ENCODE measurements at regions not wholly inside any gene's neighbourhood (a gene's known extent, or its start where the extent isn't known, plus 50 kb on each side); places are given as distances from the start of the nearest gene placed in this dataset.

DNA sequence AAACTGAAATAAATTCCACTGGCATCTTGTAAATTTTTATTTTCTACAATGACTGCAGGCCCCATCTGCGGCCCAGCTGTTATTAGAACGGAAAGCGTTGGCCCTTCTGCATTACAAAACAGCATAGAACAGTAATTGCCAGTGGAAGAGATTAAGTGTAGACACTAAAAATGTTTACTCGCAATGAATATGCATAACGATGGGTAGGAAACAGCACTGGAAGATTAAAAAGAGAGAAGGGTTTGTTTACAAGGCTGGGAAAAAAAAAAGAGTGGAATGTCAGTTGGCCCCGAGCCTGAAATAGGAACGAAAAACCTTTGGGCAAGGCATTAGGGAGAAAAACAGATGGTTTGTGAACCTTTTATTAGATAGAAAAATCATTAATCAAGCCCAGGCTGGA, 275.9 kb upstream of the TCF4 start:
- Histone ChIP-seq H3K36me3 (no peaks in the 10 kb centered on the region), H3K9me3 (ENCODE audit: severe bottlenecking) (no peaks in the 10 kb centered on the region), H3K4me3 (ENCODE audit: low read depth, low read length) (no peak overlapping the region), H3K27me3 (ENCODE audit: insufficient read depth, low read depth, severe bottlenecking) (no peaks in the 10 kb centered on the region), H3K27ac (no peak overlapping the region)
- no peak for DNase-seq
- TF ChIP-seq, protein P1, sequence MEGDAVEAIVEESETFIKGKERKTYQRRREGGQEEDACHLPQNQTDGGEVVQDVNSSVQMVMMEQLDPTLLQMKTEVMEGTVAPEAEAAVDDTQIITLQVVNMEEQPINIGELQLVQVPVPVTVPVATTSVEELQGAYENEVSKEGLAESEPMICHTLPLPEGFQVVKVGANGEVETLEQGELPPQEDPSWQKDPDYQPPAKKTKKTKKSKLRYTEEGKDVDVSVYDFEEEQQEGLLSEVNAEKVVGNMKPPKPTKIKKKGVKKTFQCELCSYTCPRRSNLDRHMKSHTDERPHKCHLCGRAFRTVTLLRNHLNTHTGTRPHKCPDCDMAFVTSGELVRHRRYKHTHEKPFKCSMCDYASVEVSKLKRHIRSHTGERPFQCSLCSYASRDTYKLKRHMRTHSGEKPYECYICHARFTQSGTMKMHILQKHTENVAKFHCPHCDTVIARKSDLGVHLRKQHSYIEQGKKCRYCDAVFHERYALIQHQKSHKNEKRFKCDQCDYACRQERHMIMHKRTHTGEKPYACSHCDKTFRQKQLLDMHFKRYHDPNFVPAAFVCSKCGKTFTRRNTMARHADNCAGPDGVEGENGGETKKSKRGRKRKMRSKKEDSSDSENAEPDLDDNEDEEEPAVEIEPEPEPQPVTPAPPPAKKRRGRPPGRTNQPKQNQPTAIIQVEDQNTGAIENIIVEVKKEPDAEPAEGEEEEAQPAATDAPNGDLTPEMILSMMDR (IDR thresholded peaks at IDR 0.05; ENCODE audit: low read depth, low read length): no peak

DNA sequence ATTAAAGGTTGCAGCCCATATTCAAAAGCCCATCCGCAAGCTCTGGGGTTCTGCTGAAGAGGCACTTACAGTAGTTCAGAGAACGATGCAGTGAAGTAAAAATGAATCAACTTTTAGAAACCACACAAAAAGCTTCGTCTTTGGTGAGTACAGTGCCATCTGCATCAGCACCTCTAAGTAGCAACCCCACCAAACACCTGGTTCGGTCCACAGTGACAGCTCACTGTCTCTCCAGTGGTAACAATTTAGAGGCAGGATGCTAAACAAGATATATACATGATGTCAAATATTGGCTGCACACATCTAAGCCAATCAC, 275.4 kb upstream of the TCF4 start:
- no peaks in the 10 kb centered on the region for H3K36me3 ChIP-seq
- no peak overlapping the region for H3K27ac ChIP-seq
- H3K27me3 ChIP-seq (ENCODE audit: insufficient read depth, low read depth, severe bottlenecking): no peaks in the 10 kb centered on the region
- TF ChIP-seq, protein P1 (IDR thresholded peaks at IDR 0.05; ENCODE audit: low read depth, low read length): no peak
- H3K9me3 ChIP-seq (ENCODE audit: severe bottlenecking): no peaks in the 10 kb centered on the region
- H3K4me3 ChIP-seq (ENCODE audit: low read depth, low read length): no peak overlapping the region
- no peak for DNase-seq

DNA sequence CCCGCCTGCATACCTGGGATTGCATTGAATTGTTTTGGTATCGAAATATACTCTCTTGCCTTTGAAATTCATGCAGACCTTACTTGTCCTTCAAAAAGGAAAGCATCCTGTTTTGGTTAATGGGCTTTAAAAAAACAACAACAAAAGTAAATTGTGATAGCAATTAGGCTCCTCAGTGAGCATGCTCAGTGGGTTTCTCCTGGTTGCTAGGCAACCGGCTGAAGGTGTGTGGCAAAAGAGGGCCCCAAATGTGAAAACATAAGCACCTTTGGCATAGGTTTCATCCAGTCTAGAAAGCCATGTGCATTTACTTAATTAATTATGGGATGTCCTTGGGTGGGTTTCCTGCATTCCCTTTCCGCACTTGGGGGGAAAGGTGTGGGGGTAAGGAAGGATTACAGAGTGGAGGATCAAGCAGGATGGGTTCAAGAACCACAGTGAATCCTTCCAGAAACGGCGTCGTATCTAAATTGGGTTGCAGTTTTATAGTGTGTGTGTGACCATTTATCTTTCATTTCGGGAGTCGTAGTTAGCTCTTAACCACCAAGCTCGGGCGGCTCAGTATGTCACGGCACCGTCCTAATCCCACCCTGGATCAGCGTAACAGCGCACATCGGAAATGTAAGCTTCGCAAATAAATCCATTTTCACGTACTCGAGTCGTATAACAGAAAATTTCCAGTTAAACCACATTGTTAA, 274.9 kb upstream of the TCF4 start:
- Histone ChIP-seq H3K27ac (no peak overlapping the region), H3K36me3 (no peaks in the 10 kb centered on the region), H3K4me3 (ENCODE audit: low read depth, low read length) (no peak overlapping the region), H3K9me3 (ENCODE audit: severe bottlenecking) (no peaks in the 10 kb centered on the region), H3K27me3 (ENCODE audit: insufficient read depth, low read depth, severe bottlenecking) (no peaks in the 10 kb centered on the region)
- TF ChIP-seq, protein P1 (IDR thresholded peaks at IDR 0.05; ENCODE audit: low read depth, low read length): no peak
- DNase-seq: no peak

DNA sequence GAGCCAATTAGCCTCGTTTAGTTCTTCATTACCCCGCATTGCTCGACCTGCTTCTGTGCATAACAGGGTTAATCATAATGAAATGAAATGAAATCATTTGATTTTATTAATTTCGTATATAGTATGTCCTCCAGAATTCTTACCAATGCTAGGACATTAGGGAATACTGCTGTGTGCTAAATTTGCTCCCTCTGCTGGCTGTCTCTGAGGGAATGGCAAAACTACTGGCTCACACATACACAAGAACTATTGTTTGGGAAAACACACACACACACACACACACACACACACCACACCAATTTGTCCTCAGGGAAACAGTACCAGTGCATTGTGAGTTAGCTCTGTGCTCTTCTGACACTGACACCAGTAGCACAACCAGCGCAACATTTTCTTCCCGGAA, 273.3 kb upstream of the TCF4 start:
- H3K9me3 ChIP-seq (ENCODE audit: severe bottlenecking): no peaks in the 10 kb centered on the region
- TF ChIP-seq, protein P1 (IDR thresholded peaks at IDR 0.05; ENCODE audit: low read depth, low read length): peak; percentile 48
- no peak for DNase-seq

DNA sequence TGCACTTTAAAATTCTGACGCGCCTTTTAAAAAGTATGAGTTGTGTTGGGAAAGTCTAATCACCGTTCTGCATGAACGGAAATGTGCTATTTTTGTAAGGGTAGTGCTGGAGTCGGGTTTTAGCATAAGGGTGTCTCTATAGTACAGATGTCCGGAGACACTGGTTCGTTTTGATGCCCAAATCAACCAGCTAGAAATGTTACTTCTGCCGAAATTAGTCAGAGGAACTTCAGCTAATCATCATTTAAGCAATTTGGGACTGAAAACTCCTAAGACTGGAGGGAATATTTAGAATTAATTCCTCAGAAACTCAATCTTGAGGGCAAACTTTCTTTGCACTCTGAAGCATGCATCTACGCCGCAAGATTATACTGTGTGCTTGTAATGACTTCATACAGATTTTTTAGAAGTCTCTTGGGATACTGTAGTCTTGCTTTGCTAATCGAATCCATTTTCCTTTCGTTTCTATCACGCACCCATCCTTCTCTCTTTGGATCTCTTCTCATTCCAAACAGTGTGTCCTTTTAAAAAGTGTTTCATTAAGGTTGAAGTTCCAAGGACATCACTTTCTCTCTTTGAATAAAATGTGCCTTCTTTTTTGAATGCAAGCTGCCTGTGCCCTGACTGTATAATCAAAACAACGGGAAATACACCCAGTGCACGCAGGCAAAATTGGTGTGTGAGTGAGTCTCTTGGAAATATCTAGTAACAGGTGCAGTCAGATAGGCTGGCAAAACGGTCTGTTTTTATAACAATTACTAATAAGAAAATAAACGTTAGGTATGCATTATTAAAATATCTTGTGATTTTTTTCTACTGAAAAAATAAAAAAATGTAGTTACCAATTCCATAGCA, 270.9 kb upstream of the TCF4 start:
- no peak overlapping the region for H3K4me3 ChIP-seq (ENCODE audit: low read depth, low read length)
- TF ChIP-seq, protein P1 (IDR thresholded peaks at IDR 0.05; ENCODE audit: low read depth, low read length): no peak
- no peak overlapping the region for H3K27ac ChIP-seq
- no peak for DNase-seq
- H3K36me3 ChIP-seq: no peaks in the 10 kb centered on the region
- H3K27me3 ChIP-seq (ENCODE audit: insufficient read depth, low read depth, severe bottlenecking): no peaks in the 10 kb centered on the region
- H3K9me3 ChIP-seq (ENCODE audit: severe bottlenecking): no peaks in the 10 kb centered on the region

More for the DNA sequence above, 273.3 kb upstream of the TCF4 start:
- H3K36me3 ChIP-seq: no peaks in the 10 kb centered on the region
- no peak overlapping the region for H3K27ac ChIP-seq
- no peak overlapping the region for H3K4me3 ChIP-seq (ENCODE audit: low read depth, low read length)
- H3K27me3 ChIP-seq (ENCODE audit: insufficient read depth, low read depth, severe bottlenecking): no peaks in the 10 kb centered on the region
